ENCODE measurements at regions not wholly inside any gene's neighbourhood (a gene's known extent, or its start where the extent isn't known, plus 50 kb on each side); places are given as distances from the start of the nearest gene placed in this dataset.

- no peak for TF ChIP-seq EZH2phosphoT487 (IDR thresholded peaks at IDR 0.05; ENCODE audit: borderline replicate concordance)
- TF ChIP-seq, protein P1, sequence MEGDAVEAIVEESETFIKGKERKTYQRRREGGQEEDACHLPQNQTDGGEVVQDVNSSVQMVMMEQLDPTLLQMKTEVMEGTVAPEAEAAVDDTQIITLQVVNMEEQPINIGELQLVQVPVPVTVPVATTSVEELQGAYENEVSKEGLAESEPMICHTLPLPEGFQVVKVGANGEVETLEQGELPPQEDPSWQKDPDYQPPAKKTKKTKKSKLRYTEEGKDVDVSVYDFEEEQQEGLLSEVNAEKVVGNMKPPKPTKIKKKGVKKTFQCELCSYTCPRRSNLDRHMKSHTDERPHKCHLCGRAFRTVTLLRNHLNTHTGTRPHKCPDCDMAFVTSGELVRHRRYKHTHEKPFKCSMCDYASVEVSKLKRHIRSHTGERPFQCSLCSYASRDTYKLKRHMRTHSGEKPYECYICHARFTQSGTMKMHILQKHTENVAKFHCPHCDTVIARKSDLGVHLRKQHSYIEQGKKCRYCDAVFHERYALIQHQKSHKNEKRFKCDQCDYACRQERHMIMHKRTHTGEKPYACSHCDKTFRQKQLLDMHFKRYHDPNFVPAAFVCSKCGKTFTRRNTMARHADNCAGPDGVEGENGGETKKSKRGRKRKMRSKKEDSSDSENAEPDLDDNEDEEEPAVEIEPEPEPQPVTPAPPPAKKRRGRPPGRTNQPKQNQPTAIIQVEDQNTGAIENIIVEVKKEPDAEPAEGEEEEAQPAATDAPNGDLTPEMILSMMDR (conservative IDR thresholded peaks at IDR 0.05; ENCODE audit: low read length) = no peak
- Histone ChIP-seq H3K27me3 (ENCODE audit: insufficient read depth, low read length, poor library complexity, severe bottlenecking) (no peaks in the 10 kb centered on the region), H3K9ac (ENCODE audit: low read depth, low read length, poor library complexity, severe bottlenecking) (no peak overlapping the region), H3K4me2 (ENCODE audit: low read depth, low read length, poor library complexity, severe bottlenecking) (no peak overlapping the region), H3K4me1 (ENCODE audit: insufficient read depth, low read length, poor library complexity, severe bottlenecking) (no peaks in the 10 kb centered on the region), H3K79me2 (ENCODE audit: insufficient read depth, low read length) (no peaks in the 10 kb centered on the region), H3K9me3 (ENCODE audit: insufficient read depth, low read depth, low read length) (no peaks in the 10 kb centered on the region; the same call in 1 of the 2 replicates), H3F3A (ENCODE audit: low read depth) (no peaks in the 10 kb centered on the region), H2AFZ (ENCODE audit: low read length) (no peak overlapping the region), H3K9me2 (replicated peaks; ENCODE audit: low read depth, low read length) (no peaks in the 10 kb centered on the region), H4K20me1 (ENCODE audit: insufficient read depth, low read length, poor library complexity, severe bottlenecking) (no peaks in the 10 kb centered on the region), H3K36me3 (ENCODE audit: insufficient read depth, low read length) (no peaks in the 10 kb centered on the region), H3K4me3 (ENCODE audit: low read length, poor library complexity, severe bottlenecking) (no peak overlapping the region)
These were observed 317.5 kb downstream of the CXCL12 start for GRCh38 chr10:44067432-44067831.

DNA sequence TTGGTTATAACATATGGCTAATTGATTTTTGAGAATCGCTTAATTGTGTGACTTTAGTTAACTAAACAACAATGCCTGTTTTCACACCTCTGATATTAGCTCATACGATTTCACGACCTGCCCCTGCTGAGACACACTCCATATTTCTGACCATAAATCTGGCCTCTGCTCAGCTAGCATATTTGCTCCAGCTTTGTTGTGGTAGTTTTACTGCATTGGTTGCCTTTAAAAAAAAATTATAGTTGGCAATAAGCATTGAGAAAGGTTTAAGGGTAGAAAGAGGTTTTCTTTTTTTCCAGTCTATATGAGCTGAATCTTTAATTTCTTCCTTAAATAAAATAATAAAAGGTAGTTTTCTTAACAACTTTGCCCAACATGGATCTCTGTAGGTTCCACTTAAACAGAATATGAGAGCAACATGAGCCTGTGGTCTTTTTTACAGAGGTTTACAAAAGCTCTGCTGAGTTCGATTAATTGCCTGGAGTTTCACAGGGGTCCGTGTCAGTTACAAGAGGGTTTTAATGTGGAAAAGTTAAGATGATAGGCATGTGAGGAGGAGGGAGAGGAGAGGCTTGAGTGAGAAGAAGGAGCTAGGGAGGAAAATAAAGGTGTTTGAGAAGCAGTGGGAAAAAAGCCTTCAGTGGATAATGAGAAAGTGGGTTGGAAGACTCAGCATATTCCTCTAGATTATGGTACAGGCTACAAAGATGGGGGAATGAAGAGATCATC lies 318.2 kb downstream of the CXCL12 start:
- no peak for TF ChIP-seq EZH2phosphoT487 (IDR thresholded peaks at IDR 0.05; ENCODE audit: borderline replicate concordance)
- TF ChIP-seq, protein P1 (conservative IDR thresholded peaks at IDR 0.05; ENCODE audit: low read length) = no peak
- no peaks in the 10 kb centered on the region for H3K27me3 ChIP-seq (ENCODE audit: insufficient read depth, low read length, poor library complexity, severe bottlenecking)
- H3K36me3 ChIP-seq (ENCODE audit: insufficient read depth, low read length) = no peaks in the 10 kb centered on the region
- H3K4me2 ChIP-seq (ENCODE audit: low read depth, low read length, poor library complexity, severe bottlenecking) = no peak overlapping the region
- no peaks in the 10 kb centered on the region for H3K4me1 ChIP-seq (ENCODE audit: insufficient read depth, low read length, poor library complexity, severe bottlenecking)
- H3F3A ChIP-seq (ENCODE audit: low read depth) = no peaks in the 10 kb centered on the region
- no peaks in the 10 kb centered on the region for H3K9me2 ChIP-seq (replicated peaks; ENCODE audit: low read depth, low read length)
- no peak overlapping the region for H2AFZ ChIP-seq (ENCODE audit: low read length)
- no peaks in the 10 kb centered on the region; the same call in 1 of the 2 replicates for H3K9me3 ChIP-seq (ENCODE audit: insufficient read depth, low read depth, low read length)
- no peaks in the 10 kb centered on the region for H4K20me1 ChIP-seq (ENCODE audit: insufficient read depth, low read length, poor library complexity, severe bottlenecking)
- no peak overlapping the region for H3K4me3 ChIP-seq (ENCODE audit: low read length, poor library complexity, severe bottlenecking)
- no peak overlapping the region for H3K9ac ChIP-seq (ENCODE audit: low read depth, low read length, poor library complexity, severe bottlenecking)
- H3K79me2 ChIP-seq (ENCODE audit: insufficient read depth, low read length) = no peaks in the 10 kb centered on the region

DNA sequence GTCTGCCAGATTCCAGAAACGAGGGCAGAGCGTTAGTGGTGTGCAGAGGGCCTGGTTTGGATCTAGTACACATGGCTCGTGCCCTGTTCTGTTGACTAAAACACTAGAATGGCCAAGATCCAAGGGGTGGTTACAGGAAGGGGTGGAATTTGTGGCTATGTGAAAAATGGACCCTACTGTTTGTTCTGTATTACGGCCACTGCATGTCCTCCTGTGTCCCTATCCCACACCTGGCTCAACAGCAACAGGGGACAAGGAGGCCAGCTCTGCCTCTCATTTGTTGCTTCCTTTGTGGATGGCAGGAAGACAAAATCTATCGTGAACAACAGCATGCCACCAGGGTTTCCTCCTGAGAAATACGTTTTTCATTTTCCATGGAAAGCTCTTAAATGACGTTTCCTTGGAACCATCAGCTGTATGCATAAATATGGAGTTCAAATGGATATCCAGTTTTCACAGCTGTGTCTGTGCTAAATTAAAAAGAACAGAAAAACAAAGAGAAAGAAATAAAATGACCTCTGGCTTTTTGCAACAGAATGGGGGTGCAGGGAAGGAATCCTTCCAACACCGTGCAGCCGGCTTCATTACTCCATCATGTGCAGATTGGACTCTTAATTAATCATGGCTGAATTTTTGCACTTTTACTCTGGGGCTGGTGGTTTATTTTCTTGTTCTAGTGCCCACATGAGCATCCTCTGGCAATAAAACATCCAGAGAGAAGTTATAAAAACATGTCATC lies 318.9 kb downstream of the CXCL12 start:
- TF ChIP-seq EZH2phosphoT487 (IDR thresholded peaks at IDR 0.05; ENCODE audit: borderline replicate concordance) = no peak
- TF ChIP-seq, protein P1 (conservative IDR thresholded peaks at IDR 0.05; ENCODE audit: low read length) = no peak
- H4K20me1 ChIP-seq (ENCODE audit: insufficient read depth, low read length, poor library complexity, severe bottlenecking) = no peaks in the 10 kb centered on the region
- no peak overlapping the region for H3K4me3 ChIP-seq (ENCODE audit: low read length, poor library complexity, severe bottlenecking)
- no peak overlapping the region for H2AFZ ChIP-seq (ENCODE audit: low read length)
- H3K4me1 ChIP-seq (ENCODE audit: insufficient read depth, low read length, poor library complexity, severe bottlenecking) = no peaks in the 10 kb centered on the region
- no peaks in the 10 kb centered on the region for H3K79me2 ChIP-seq (ENCODE audit: insufficient read depth, low read length)
- H3K9me2 ChIP-seq (replicated peaks; ENCODE audit: low read depth, low read length) = no peaks in the 10 kb centered on the region
- H3K36me3 ChIP-seq (ENCODE audit: insufficient read depth, low read length) = no peaks in the 10 kb centered on the region
- no peak overlapping the region for H3K9ac ChIP-seq (ENCODE audit: low read depth, low read length, poor library complexity, severe bottlenecking)
- H3F3A ChIP-seq (ENCODE audit: low read depth) = no peaks in the 10 kb centered on the region
- H3K4me2 ChIP-seq (ENCODE audit: low read depth, low read length, poor library complexity, severe bottlenecking) = no peak overlapping the region
- H3K9me3 ChIP-seq (ENCODE audit: insufficient read depth, low read depth, low read length) = no peaks in the 10 kb centered on the region; the same call in 1 of the 2 replicates
- H3K27me3 ChIP-seq (ENCODE audit: insufficient read depth, low read length, poor library complexity, severe bottlenecking) = no peaks in the 10 kb centered on the region
